NCI-H128 (cell line): ENCODE measurements at regions not wholly inside any gene's neighbourhood (a gene's known extent, or its start where the extent isn't known, plus 50 kb on each side); places are given as distances from the start of the nearest gene placed in this dataset.

Source experiments
- DNase-seq: peaks from one replicate; lab custom pipeline; 2025; ENCODE audit not compliant: unreplicated experiment; lab: John Stamatoyannopoulos, UW

- DNase-seq, result no peak
Observed at GRCh38 chr12:65651060-65651459, 173.2 kb upstream of the HMGA2 start.

- no peak for DNase-seq
Observed at GRCh38 chr12:65653321-65653720, 171.0 kb upstream of the HMGA2 start.

GRCh38 chr12:65653946-65654629, 170.2 kb upstream of the HMGA2 start:
- DNase-seq, result no peak

- DNase-seq, result no peak
Observed at GRCh38 chr12:65655074-65655493, 169.2 kb upstream of the HMGA2 start.

- no peak for DNase-seq
Observed at GRCh38 chr12:65656156-65656882, 168.0 kb upstream of the HMGA2 start.

- no peak for DNase-seq
Observed at GRCh38 chr12:65656891-65657351, 167.4 kb upstream of the HMGA2 start.

- no peak for DNase-seq
Observed at GRCh38 chr12:65657635-65658034, 166.6 kb upstream of the HMGA2 start.

GRCh38 chr12:65658360-65658759, 165.9 kb upstream of the HMGA2 start:
- DNase-seq, result no peak

- no peak for DNase-seq
Observed at GRCh38 chr12:65659681-65660080, 164.6 kb upstream of the HMGA2 start.

GRCh38 chr12:65660096-65660495, 164.2 kb upstream of the HMGA2 start:
- DNase-seq, result no peak

- no peak for DNase-seq
Observed at GRCh38 chr12:65660836-65661235, 163.4 kb upstream of the HMGA2 start.

GRCh38 chr12:65662590-65662989, 161.7 kb upstream of the HMGA2 start:
- DNase-seq, result no peak

- DNase-seq, result no peak
Observed at GRCh38 chr12:65663097-65663496, 161.2 kb upstream of the HMGA2 start.

GRCh38 chr12:65663648-65664047, 160.6 kb upstream of the HMGA2 start:
- no peak for DNase-seq

GRCh38 chr12:65664715-65665250, 159.5 kb upstream of the HMGA2 start:
- DNase-seq, result no peak

- no peak for DNase-seq
Observed at GRCh38 chr12:65665817-65666216, 158.5 kb upstream of the HMGA2 start.

- DNase-seq, result no peak
Observed at GRCh38 chr12:65666876-65667275, 157.4 kb upstream of the HMGA2 start.

- no peak for DNase-seq
Observed at GRCh38 chr12:65667932-65668331, 156.4 kb upstream of the HMGA2 start.

- no peak for DNase-seq
Observed at GRCh38 chr12:65668981-65669695, 155.1 kb upstream of the HMGA2 start.

- no peak for DNase-seq
Observed at GRCh38 chr12:65670775-65671174, 153.5 kb upstream of the HMGA2 start.

GRCh38 chr12:65672441-65672840, 151.8 kb upstream of the HMGA2 start:
- DNase-seq, result no peak
